ENCODE measurements at regions not wholly inside any gene's neighbourhood (a gene's known extent, or its start where the extent isn't known, plus 50 kb on each side); places are given as distances from the start of the nearest gene placed in this dataset.

DNA sequence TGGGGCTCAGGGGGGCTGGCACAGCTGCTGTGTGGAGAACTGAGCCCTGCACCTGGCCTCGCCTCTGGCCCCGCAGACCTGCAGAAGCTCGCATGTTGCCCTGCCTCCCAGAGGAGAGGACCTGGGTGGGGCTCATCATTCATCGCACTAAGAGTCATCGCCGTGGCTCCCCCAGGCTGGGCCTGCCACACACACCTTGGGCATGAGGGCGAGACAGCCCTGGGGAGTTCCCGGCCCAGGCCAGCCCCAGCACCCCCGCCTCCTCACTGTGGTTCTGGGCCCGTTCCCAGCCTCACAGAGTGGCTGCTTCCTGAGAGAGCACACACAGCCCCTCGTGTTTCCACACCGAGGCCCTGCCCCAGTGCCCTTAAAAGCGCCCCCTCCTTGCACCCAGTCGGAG lies 694.6 kb downstream of the TBC1D22A start:
- TF ChIP-seq, protein P1, sequence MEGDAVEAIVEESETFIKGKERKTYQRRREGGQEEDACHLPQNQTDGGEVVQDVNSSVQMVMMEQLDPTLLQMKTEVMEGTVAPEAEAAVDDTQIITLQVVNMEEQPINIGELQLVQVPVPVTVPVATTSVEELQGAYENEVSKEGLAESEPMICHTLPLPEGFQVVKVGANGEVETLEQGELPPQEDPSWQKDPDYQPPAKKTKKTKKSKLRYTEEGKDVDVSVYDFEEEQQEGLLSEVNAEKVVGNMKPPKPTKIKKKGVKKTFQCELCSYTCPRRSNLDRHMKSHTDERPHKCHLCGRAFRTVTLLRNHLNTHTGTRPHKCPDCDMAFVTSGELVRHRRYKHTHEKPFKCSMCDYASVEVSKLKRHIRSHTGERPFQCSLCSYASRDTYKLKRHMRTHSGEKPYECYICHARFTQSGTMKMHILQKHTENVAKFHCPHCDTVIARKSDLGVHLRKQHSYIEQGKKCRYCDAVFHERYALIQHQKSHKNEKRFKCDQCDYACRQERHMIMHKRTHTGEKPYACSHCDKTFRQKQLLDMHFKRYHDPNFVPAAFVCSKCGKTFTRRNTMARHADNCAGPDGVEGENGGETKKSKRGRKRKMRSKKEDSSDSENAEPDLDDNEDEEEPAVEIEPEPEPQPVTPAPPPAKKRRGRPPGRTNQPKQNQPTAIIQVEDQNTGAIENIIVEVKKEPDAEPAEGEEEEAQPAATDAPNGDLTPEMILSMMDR (IDR thresholded peaks at IDR 0.05; ENCODE audit: low read depth, low read length, poor library complexity, severe bottlenecking): no peak
- no peak for TF ChIP-seq EZH2phosphoT487 (IDR thresholded peaks at IDR 0.05; ENCODE audit: borderline replicate concordance, low read length)
